Suppressor macrophage treated with lipopolysaccharide for 1 hour (primary cell): ENCODE measurements at regions not wholly inside any gene's neighbourhood (a gene's known extent, or its start where the extent isn't known, plus 50 kb on each side); places are given as distances from the start of the nearest gene placed in this dataset.
"Not testable (repeated sequence)": the region's sequence is repeated elsewhere in the genome, so short reads cannot be mapped to it uniquely, and the experiment has no call there.

Experiments used
- DNase-seq, 3 donors: peaks; one replicate each; pipeline ENCODE4 v3.0.0-alpha.2; 2020 to 2022

DNA sequence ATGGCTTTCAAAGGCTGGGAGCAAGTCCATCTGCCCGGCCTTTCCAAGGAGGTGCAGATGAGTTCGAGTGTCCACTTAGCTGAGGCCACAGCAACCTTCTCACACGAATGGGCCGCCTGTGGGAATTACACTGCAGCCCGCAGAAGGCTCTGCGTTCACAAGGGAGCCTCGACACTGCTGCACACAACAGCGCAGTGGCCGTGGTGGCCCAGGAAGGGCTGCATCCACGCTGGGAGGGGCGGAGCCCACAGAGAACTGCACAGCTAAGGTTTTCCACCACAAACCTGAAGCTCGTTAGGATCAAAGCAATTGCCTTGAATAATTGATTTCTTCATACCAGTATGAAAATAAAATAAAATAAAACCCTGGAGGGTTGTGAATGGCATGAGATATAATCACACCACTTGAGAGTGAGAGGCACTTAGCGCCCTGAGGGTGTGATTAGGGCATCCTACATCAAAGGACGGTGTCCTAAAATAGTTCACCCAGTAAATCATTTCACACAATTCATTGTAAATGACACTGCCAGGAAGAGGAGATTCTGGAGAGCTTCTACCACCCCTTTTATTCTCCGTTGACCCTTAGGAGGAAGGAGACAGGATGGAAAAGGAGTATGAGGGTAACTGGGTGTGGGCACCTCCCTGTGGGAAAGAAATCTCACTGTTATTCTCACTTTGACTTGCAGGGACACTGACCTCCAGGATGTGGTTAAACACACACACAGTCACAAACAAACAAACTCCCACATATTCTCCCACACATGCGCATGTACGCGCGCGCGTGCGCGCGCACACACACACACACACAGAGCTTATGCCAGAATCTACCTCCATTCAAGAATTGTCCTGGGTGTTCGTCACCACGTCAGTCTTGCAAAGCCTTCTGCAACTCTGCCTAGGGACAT is 256.6 kb upstream of the ID2 start:
- DNase-seq = no peak

DNA sequence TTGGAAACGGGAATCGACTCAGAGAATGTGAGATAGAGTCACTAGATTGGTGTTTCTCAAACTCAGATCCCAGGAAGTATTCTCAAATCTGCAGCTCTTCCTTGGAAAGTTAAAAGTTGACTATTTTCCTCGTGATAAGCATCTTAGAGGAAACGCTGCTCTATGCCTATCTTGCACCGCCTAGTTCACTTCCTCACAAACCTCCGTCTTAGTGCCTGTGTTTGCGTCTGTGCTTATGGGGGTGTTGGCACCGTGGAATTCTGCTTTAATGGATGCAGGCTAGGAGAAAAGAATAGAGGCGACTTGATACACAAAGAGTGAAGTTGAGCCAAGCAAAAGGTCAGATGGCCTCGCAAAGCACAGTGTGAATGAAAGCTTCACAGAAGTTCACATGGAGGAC is 255.3 kb upstream of the ID2 start:
- peak; percentile 25 to 40 (median 31) for DNase-seq

DNA sequence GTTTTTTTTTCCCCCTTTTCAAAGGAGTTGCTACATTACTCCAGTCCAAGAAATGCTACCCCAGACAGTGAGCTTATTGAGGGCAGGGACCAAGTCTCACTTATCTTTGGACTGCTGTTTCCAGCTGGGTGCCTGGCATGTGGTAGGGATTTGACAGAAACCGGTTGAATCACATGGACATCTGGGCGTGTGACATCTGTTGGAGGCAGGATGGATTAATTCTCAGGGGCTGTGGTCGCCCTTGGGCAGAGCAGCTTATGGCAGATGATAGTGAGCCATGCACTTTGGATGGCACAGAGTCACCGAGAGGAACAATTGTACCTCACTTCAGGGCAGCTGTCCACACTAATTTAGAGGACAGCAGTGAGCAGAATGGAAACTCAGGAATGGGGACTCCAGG is 254.6 kb upstream of the ID2 start:
- no peak for DNase-seq

DNA sequence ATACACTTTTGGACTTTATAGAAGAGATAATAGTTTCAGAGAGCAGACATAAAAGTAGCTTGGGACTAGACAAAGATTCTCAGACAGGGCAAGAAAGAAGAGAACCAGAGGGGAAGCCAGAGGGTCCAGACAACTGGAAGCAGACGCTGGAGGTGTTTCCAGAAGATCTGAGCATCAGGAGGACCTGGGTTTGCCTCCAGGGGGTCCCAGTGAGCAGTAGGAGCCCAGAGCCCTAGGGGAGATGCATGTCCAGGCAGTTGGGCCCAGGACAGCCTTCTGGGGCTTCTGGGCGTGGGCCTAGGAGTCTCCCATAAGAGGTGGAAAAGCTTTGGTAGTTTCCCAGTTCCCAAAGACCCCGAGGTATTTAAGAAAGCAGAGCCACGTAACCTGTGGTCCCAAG is 251.2 kb upstream of the ID2 start:
- no peak for DNase-seq

DNA sequence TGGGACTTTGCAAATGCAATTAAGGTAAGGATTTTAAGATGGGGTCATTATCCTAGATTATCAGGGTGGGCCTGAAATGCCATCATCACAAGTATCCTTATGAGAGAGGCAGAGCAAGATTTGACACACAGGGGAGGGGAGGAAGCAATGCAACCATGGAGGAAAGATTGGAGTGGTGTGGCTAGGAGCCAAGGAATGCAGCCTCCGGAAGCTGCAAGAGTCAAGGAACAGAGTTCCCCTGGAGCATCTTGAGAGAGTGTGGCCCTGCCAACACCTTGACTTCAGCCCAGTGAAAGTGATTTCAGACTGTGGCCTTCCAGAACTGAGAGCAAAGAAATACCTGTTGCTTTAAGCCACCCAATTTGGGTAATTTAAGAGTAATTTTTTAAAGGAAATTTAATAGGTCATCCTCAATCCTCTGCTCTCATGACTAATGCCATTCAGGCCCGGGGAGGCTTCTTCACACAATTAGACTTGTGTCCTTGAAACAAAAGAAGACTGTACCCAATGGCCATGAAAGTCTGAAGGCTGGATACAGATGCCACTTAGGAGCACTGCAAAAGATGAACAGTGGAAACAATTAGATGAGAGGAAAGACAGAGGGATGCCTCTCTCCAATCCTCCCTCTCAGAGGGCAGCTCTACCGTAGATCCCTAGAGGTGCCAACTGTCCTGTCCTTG is 250.3 kb upstream of the ID2 start:
- no peak for DNase-seq

DNA sequence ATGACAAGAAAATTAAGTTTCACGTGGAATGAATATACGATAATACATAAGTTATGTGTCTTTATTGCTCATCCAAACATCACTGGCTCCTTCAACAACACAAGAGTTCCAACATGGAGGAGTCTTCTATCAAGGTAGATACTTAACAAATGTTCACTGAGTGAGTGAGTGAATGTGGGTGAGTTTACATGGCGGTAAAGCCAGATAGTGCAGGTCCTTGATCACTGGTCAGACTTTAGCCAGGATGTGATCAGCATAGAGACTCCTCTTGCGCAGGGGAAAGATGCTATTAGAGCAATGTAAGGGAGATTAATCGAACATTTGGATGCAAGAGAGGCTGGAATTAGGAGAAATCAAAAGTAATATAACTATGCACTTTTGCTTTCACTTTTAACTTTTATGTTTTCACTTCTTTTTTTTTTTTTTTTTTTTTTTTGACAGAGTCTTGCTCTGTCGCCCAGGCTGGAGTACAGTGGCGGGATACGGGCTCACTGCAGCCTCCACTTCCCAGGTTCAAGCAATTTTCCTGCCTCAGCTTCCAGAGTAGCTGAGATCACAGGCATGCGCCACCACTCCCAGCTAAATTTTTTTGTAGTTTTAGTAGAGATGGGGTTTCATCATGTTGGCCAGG is 249.0 kb upstream of the ID2 start:
- DNase-seq = peak in 2 of 3 donors; percentile 31 to 58

DNA sequence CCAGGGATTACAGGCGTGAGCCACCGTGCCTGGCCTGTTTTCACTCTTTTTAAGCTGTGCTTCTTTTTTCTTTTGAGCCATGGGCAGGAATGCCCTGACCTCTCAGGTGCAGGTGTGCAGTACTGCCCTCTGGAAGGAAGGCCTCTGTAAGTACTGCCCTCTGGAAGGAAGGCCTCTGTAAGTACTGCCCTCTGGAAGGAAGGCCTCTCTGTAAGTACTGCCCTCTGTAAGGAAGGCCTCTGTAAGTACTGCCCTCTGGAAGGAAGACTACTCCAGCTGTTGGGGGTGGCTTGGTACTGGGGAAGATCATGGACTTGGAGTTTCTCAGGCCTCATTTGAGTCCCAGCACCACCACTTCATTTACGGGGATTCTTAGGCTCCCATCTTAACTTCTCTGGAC is 248.5 kb upstream of the ID2 start:
- DNase-seq = no peak

DNA sequence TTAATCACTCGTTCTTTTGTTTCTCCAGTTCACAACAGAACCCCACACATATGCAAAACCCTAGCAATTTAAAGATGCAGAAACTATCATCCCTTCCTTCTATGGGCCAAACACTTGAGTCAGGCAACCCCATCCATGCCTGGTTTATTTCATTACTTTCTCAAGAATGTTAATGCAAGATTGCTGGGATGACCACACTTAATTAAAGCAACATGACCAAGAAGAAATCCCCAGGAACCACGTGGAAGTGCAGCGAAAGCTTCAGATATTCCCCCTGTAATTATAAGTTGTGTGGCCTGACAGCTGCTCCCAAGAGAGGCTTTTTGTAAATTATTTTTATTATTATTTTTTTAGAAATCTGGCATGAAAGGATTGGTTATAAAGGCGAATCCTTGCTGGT is 246.2 kb upstream of the ID2 start:
- DNase-seq = no peak

DNA sequence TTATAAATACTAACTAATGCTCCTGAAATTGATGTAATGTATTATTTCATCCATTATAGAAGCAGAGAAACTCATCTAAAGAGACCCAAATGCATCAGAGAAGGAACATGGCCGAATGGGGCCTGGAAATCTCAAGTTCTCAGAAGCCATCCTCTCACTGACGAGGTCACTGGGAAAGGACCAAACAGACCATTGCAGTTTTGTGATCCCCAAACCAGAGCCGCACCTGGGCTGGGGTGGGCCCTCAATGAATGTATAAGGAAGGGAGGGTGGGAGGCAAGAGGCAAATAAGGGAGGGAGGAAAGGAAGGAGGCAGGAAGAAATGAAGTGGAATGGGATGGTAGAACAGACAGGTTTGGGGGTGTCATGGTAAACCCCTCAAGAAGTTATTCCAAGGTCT is 245.3 kb upstream of the ID2 start:
- no peak for DNase-seq

DNA sequence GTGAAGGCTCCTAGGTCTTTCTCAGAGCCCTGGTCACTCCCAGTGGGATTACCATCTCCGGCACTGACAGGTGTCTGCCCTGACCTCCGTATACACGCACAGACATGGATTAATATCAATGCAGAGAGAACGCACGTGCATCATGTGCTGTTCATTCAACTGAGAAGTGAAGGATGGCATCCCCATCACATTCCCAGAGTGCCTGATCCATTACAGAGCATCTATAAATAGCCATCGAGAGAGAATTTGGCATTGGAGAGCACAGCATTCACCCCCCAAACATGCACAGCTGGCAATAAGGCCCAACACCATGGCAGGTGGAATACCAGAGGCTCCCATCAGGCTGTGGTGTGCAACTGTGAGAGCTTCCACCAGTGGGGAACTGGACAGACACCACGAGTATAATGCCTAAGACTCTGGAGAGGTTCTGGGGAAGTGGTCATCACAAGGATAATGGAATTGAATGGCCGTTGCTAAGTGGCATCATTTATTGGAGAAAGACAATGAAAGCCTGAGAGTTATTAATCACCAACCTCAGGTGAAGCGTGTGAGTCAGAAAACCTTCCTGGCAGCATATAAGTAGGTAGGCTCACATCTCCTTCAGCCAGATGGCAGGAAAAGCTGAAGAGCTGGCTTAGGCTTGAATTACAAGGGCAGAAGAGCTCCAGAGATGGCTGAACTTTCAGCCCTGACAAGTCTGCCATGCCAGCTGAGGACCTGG is 244.5 kb upstream of the ID2 start:
- no peak for DNase-seq

DNA sequence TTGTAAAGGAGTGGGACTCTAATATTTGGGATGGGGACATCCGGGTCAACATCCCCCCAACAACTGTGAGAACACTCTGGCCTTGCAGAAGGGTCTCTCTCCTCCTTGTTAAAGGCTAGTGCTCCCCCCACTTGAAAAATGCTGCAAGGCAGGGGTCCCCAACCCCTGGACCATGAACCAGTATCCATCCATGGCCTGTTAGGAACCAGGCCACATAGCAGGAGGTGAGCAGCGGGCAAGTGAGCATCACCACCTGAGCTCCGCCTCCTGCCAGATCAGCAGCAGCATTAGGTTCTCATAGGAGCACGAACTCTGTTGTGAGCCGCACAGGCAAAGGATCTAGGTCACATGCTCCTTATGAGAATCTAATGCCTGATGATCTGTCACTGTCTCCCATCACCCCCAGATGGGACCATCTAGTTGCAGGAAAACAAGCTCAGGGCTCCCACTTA is 243.9 kb upstream of the ID2 start:
- no peak for DNase-seq

DNA sequence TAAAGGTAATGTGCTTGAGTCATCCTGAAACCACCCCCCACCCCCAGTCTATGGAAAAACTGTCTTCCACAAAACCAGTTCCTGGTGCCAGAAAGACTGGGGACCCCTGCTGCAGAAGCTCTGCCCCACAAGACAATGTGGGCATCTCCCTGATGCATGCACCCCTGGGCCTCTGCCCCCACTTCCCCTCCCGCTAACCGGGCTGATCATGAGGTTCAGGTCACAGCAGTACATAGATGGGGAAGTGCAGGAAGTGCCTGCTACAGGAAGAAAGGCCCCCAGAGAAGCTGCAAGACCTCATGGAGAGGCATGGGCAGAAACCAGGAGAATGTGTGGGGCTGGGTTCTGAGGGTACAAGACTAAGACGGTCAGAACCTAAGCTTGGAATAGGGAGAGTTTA is 243.4 kb upstream of the ID2 start:
- DNase-seq = peak; percentile 57 to 65 (median 61)

DNA sequence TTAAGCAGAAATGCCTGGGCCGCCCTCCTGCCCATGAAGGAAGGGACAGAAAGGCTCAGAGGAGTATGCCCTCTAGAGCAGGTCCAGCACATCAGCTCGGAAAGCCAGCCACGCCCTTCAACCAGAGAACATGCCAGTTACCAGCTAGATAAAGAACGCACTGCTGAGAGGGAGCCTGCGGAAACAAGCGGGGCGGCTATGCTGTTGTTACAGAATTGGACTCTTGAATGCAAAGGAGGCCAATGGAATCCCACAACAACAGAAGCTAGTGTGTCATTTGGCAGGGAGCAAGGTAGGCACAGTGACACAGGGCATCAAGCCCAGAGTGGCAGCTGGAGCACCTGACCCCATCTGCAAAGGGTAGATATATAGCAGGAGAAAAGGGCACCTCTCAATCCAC is 242.9 kb upstream of the ID2 start:
- no peak for DNase-seq

DNA sequence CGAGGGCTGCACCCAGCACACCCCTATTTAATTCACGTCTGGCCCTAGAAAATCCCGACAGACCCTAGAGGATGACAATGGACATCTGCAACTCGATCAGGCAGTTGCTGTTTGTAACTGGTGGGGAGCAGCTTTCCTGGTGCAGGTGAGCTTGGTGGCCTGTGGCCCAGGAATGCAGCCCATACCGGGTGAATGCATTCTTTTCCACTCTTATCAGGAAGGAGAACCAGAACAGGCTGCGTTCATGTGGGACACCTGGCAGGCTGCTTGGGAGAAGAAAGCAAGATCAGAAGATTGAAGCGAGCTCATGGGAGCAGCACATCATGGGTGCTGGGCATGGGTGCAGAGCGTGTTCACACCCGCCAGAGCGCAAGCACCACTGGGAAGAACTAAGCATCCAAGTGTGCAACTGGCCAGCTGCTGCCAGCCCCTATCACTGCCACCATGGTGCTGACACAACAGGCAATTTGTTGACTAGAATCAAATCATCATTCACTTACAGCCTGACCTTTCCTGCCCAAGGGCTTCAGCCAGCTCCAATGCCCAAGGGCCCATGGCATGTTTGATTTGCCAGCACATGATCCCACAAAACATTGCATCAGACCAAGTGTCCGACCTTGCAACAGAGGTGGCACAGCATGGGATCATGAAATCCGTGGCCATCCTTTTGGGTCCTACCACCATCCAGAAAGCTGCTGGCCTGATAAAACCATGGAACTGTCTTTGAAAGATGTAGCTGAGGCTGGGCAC is 241.7 kb upstream of the ID2 start:
- DNase-seq = no peak

DNA sequence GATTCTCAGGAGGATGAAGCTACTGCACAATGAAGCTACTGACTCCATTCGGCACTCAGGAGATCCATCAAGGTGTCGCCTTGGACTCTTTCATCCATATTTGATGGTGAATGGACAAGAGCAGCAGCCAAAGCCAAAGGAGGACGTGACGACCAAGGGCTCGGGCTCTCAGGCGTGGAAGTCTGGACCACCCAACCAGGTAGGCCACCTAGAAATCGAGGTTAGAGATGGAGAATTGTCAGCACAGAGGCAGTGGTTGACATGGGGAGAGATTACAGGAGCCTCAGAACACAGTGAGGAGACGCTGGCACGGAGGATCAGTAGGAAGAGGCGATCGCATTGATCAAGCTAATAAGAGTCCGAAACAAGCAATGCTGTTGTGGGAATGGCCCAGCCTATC is 240.5 kb upstream of the ID2 start:
- no peak for DNase-seq

DNA sequence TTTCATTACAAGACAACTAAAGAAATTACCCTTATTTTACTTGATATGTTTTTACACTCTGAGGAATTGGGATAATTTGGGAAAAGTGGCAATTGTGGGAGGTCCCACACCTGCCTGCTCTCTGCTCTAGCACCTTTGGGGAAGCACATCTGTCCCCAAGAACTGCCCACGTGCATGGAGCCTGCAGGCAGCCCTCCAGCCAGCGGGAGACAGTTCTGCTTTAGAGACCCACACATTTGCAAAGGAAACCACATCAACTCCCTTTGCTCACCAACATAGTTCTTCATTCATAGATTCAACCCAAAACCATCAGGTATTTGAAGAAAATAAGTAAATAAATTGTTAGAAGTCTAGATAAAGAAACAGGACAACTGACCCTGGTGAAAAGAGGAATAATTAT is 239.9 kb upstream of the ID2 start:
- DNase-seq = peak; percentile 36 to 41 (median 38)

DNA sequence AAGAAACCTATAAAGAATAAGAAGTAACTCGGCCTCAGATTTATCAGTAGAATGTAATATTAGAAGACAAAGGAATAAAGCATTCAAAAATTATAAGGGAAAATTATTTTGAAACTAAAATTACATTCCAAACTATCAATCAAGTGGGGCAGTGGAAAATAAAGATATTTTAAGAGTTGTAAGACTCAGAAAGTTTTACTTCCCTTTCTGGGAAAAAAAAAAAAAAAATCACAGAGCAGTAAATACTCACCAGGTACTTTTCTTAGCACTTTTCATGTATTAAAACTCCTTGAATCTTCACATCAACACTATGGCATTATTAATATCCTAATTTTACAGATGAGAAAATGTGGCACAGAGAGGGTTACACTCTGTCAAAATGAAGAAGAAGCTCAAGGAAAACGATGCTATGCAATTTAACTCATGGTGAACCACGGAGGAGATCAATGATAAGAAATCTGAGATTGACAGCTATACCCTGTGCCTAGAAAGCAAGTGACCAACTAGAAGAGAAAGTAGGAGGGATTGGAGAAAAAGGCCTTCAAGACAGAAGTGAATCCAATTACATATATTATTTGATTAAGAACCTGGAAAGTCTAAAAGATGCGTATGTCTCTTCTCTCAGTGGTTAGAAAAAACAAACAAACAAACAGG is 238.9 kb upstream of the ID2 start:
- no peak for DNase-seq

DNA sequence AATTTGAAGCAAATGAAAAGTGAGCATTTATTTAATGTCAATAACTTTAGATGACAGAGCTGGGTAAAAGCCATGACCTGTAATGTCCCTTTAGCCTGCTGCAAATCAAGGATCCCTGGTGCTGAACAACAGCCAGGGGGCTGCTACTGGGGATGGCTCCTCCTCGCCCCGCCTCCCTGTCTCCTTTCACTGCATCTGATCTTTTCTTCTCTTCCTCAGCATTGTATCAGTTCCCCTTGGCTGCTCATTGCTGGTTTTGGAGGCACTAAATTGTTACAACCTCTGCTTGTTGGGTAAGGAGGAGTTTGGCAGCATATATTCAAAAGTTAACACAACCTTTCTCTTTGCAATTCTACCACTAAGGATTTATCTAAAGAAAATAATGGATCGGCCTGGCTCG is 236.3 kb upstream of the ID2 start:
- DNase-seq = no peak

DNA sequence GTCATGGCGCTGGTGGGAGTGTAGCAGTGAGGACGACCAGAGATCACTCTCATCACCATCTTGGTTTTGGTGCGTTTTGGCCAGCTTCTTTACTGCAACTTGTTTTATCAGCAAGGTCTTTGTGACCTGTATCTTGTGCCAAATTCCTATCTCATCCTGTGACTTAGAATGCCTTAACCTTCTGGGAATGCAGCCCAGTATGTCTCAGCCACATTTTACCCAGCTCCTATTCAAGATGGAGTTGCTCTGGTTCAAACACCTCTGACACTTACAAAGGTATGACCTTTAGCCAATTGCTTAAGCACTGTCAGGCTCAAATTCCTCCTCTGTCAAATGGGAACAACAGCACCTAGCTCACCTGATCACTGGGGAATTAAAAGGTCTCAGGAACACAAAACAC is 235.1 kb upstream of the ID2 start:
- not testable (repeated sequence) for DNase-seq

DNA sequence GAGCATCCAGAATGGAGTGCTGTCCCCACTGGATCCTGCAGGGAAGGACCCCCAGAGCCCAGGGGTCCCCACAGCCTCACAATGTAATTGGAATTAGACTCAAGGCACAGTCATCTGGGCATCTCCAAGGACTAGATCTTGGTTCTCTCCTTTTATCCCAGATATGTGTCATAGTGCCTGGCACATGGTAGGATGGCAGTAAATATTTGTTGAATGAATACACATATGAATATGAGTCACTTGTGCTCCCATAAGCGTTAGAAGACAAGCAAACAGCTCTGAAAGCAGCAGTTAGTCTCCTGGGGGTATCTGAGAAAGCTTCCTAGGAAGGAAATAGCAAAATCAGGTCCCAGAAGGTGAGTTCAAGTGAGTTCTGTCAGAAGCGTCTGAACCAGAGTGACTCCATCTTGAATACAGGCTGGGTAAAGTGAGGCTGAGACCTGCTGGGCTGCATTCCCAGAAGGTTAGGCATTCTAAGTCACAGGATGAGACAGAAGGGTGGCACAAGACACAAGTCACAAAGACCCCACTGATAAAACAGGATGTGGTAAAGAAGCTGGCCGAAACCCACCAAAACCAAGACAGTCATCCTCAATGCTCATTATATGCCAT is 234.1 kb upstream of the ID2 start:
- DNase-seq = no peak

DNA sequence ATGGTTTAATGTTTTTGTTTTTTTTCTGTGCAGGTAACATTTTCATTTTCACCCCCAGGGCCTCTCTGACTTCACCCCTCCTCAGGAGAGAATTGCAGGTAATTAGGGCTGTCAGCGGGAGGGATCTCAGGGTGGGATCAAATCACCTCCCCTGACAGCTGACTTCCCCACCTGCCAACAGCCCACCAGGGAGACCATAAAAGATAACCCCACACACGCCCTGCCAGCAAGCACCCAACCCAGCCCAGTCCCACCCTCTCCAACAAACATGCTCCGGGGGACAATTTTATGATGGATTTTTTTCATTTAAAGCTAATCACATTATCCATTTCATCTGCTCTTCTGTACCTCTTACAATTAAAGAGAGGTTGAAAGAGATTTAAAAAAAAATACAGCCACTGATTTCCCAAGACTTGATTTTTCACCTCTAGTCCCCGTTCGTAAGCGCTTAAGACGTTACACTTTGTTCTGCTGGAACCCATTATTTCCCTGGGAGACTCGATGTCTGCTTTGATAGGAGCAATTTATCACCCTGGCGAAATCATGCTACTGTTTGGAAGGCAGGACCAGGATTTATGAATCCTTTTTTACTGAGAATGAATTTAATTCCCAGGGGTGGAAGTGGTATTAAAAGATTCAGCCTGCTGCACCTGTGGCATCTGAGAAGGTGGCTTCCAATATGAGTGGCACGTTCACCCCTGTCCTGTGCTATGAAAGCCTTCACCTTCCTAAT is 232.9 kb upstream of the ID2 start:
- DNase-seq = no peak
